SU-DHL-6 (cell line): ENCODE measurements at regions not wholly inside any gene's neighbourhood (a gene's known extent, or its start where the extent isn't known, plus 50 kb on each side); places are given as distances from the start of the nearest gene placed in this dataset.

ENCODE experiments used
- CTCF ChIP-seq: fragments of 200-600 bp; sonication (generic); IDR thresholded peaks from one replicate; pipeline ENCODE4 v1.5.1; 2017; ENCODE audit warnings: antibody characterized with exemption, mild to moderate bottlenecking, low read length, moderate library complexity; ENCODE audit not compliant: insufficient read depth, poor library complexity, severe bottlenecking
- EZH2phosphoT487 ChIP-seq: fragments of 200-600 bp; sonication (generic), shearing (Covaris generic); conservative IDR thresholded peaks from 2 replicates; pipeline ENCODE4 v1.6.1; 2018; ENCODE audit warnings: mild to moderate bottlenecking, antibody characterized with exemption, low read length, moderate library complexity, mixed read lengths

GRCh38 chr6:168730931-168731716 is 290.1 kb downstream of the SMOC2 start:
- no peak for TF ChIP-seq CTCF
- TF ChIP-seq EZH2phosphoT487: no peak
